COLO829 (cell line): ENCODE measurements at regions not wholly inside any gene's neighbourhood (a gene's known extent, or its start where the extent isn't known, plus 50 kb on each side); places are given as distances from the start of the nearest gene placed in this dataset.
A peak's percentile ranks its signal among the peaks of the same experiment; 100 is the strongest.

ENCODE experiments used
- DNase-seq: peaks from one replicate; pipeline ENCODE4 v3.0.0; 2012; ENCODE audit warnings: low spot score

DNA sequence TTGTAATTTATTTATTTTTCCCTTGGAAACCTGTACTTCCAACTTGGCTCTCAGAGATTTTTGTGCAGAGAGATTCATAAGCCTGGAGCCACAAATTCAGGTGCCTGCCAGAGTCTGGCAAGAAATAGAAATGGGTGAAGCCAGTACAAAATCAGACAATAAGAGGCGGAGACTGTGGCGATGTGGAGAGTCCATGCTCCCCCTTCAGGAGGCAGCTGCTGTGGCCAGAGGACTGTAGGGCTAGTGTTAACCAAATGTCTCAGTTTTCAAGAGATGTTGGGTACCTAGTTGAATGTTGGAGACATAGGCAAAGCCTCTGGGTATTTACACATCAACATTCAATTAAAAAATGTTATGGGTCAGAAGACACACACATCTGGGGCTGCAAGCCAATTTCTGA, 208.6 kb downstream of the PSAT1 start:
- DNase-seq = no peak

DNA sequence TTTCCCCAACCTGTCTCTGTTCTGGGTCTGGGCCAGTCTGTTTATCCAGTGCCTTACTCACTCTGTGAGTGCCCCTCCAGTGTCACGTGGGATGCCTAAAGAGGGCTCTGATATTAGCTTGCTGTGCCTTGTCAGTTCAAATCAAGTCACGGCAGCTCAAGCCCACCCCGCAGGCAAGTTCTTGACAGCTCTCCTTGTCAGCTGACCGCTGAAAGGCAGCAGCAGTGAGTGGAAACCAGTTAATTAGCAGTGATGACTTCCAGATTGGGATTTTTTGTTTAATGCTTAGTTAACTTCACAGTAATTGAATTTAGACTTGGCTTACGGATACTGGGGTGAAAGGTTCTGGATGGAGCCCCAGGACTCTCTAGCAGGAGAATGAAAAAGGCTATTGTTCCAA, 210.1 kb downstream of the PSAT1 start:
- DNase-seq = no peak

DNA sequence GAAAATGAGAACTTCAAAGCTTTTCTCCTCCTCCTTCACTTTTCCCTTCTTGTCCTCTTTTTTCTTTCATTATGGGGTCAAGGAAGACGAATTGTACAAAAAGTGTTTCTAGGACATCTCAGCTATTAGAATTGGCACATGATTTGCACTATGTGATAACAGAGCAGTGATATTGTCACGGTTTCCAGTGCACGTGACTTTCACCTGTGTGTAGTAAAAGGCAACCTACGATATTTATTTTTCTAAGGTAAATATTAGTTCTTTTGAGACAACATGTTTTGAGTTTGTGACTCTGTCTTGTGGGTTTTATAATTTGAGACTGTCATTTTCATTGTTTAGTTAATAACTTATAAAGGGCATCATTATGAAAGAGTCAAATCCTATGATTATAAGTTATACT, 213.1 kb downstream of the PSAT1 start:
- DNase-seq = no peak

- DNase-seq = no peak
Observed at GRCh38 chr9:78515108-78515507, 218.2 kb downstream of the PSAT1 start.

DNA sequence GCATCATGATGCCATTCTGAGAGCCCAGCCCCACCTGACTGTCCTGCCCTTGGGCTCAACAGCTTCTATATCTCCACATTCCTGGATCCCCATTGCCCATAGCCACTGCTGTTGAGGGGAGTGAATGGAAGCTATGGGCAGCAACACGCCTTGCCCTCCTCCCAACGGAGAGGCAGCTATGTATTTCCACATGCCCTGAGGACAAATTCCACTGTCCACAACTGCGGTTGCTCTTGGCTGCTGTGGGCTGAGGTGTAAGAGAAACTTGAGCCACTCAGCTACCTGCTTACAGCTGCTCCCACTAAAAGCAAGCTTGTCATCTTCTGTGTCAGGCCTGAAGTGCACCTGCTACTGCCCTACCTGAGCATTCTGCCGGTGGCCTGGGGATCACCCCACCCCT, 222.9 kb downstream of the PSAT1 start:
- no peak for DNase-seq

DNA sequence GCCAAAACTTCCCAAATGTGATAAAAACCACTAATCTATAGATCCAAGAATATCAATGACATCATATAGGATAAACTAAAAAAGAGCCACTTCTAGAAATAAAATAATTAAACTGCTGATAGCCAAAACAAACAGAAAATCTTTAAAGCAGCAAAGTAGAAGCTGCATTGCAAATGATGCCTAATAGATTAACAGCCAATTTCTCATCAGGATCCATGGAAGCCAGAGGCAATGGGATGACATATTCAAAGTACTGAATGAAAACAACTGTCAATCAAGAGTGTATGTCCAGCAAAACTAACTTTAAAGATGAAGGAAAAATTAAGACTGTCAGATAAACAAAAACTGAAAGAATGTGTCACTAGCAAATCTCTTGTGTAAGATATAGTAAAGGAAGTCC, 224.8 kb downstream of the PSAT1 start:
- DNase-seq = no peak

DNA sequence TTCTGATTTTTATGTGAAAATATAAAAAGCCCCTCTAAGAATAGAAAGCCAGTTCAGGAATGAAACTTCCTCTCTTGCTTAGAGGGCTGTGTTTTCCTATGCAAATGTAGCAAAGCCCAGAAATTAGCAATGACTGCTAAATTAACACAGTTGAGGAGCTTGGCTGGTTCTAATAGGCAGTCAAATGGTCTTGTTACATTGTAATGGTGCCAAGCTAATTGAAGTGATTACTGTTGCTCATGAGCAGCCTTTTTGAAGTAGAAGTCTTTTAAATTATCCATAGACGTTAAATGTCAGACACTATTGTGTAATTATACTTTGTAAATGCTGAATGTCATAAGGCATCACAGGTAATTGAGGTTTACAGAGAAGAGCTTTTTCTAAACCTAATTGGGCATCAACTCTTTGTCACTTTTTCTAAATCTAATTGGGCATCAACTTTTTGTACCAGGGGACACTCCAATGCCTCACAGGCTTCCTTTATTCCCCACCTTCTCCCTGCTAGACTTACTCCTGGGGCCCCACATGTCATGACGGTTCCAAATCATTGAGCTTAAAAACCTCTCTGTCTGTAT, 229.1 kb downstream of the PSAT1 start:
- DNase-seq = no peak

GRCh38 chr9:78533500-78533899, 236.6 kb downstream of the PSAT1 start:
- DNase-seq = no peak

DNA sequence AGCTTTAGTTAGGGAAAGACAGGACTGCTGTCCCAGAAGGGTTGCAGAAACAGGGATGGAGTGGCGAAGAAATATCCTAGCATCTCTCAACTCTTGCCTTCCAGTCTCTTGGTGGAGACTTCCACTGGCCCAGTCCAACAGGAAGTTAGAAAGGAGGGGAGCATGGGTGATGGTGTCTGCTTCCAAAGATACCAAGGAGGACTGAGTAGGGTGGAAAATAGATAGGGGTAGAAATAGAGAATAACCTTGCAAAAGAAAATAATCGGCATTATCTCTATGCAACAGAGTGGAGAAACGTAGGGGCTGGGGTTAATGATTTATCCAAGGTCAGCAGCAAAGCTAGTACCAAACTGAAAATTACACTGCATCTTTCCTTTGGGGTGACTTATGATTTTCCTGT, 242.3 kb downstream of the PSAT1 start:
- no peak for DNase-seq

- peak; percentile 74 for DNase-seq
Observed at GRCh38 chr9:78539904-78540303, 243.0 kb downstream of the PSAT1 start.

DNA sequence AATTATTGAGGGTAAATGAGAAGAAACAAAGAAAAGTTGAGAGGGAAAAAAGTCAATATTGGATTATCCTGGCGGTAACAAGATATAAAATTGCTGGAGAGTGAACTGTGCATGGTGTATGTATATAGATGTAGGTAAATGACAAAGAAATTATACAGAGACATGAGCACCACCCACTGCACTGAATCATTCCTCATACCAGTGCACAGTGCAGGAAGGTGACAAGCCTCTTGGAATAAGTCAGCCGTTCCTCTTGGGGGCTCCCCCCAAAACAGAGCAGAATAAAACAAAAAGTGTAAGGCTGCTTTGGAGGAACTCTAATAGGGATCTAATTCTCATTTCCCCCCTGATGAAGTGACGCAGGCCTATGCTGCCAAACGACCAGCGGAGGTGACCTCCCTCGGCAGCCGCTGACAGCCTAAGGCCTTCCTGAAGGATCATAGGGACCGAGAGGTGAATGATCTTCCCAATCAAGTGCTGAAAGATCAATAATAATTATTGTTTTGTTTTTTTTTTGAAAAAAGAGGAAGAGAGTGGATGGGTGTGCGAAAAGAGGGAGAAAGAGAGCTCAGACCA, 245.0 kb downstream of the PSAT1 start:
- DNase-seq = no peak

DNA sequence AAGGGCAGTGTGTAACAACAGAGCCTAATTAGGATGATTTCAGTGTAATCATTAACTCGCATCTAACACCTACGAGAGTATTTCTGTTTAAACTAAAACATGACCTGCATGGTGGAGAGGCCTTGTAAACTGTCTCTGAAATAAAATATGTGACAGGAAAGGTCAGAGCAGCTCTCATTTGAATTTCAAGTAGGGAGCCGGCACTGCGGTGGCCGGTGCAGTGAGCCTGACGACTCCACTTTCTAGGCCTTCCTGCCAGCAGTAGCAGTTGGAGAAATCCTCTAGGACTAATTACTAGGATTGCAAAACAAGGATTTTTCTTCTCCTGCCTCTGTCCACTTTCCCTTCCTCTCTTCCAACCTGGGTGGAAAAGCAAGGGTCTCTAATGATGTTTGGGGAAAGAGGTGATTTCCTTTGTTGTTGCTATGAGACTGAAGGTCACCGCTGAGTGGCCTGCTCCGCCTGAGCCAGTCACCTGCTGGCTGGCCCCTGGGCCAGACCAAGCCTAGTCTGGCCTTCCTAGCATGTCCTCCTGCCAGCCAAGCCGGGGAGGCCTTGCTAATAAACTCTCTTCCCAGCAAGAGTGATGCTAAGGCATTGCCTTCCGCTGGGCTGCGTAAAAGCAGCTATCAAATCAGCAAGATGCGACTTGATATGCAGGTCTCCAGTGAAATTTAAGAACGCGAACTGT, 245.7 kb downstream of the PSAT1 start:
- DNase-seq = no peak

DNA sequence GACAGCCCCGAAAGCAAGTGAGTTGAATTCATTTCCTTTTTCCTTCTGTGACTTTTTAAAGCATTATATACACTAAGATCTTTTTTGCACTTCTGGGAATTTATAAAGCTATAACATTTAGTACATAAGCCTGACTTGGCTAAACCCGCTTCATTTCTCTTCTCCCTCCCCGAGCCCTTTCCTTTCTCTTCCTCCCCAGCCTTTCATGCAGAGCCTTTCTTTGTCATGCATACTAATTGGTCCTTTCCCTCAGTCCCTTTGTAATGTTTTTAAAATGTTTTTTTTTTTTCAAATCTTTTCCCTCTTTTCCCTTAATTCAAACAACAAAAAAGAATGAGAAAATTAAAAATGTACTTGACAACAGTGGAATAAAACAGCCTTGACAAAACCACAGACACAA, 246.4 kb downstream of the PSAT1 start:
- DNase-seq = no peak

GRCh38 chr9:78544230-78544629, 247.3 kb downstream of the PSAT1 start:
- no peak for DNase-seq

GRCh38 chr9:78547831-78548230, 250.9 kb downstream of the PSAT1 start:
- no peak for DNase-seq

DNA sequence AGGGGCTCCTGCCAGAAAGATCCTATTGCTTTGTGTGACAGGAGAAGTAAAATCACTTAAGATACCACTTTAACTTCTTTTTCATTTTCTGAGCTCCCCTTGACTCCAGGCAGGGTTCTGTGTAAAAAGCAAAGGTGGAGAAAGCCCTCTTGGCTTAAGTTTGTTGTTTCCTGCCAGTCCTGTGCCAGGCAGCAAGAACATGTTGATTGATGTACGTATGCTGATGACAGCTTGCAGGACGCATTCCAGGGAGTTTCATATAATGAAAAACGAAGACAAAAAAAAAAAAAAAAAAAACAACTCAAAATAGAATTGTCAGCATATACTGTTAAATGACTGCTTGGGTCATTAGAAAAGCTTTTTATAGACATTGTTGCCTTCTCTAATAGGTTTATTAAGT, 251.7 kb downstream of the PSAT1 start:
- no peak for DNase-seq

DNA sequence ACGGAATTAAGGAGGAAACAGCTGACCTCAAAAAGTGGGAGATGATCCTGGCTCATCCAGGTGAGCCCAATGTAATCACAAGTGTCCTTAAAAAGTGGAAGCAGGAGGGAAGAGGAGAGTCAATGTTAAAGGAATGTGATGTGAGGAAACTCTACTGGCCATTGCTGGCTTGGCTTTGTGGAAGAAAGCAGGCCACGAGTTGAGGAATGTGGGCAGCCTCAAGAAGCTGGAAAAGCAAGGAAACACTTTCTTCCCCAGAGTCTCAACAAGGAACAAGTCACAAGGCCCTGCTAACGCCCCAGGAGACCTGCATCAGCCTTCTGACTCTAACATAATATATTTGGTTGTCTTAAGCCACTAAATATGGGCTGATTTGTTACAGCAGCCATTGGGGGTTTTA, 252.8 kb downstream of the PSAT1 start:
- DNase-seq = no peak

- DNase-seq = peak; percentile 99
Observed at GRCh38 chr9:78552802-78553201, 255.9 kb downstream of the PSAT1 start.

DNA sequence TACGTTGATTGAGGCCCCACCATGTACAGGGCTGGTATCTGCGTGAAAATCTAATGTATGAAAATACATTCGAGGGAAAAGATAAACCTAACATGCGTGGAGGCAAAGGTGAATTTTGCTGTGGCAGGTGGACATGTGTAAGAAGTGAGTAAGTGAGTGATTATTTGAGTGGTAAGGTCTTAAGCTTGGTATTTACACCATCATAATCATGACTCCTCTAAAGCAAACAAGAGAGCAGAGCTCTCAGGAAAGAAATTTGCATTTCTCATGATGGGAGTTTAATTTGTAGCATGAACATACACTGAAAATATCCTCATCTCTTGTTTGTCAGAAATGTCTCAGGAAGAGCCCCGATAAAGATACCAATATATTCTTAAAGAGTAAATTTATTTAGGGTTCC, 260.6 kb downstream of the PSAT1 start:
- DNase-seq = no peak

DNA sequence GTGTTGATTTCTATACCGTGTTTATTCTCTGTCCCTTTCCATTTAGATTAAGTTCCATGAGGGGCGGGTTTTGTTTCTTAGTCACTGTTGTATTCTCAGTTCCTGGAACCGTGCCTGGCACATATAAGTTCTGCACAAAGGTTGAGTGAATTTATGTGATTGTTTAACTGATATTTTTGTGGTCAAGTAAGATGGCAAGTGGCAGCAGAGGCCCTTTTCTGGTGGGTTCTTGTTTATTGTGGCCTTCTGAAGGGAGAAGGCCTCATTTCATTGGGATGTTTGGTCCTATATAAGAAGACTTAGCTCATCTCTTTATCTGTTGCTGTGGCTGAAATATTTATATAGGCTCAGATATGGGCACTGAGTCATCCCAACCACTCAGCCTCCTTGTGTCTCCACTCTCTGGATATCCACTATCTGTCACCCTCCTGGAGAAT, 262.5 kb downstream of the PSAT1 start:
- no peak for DNase-seq

DNA sequence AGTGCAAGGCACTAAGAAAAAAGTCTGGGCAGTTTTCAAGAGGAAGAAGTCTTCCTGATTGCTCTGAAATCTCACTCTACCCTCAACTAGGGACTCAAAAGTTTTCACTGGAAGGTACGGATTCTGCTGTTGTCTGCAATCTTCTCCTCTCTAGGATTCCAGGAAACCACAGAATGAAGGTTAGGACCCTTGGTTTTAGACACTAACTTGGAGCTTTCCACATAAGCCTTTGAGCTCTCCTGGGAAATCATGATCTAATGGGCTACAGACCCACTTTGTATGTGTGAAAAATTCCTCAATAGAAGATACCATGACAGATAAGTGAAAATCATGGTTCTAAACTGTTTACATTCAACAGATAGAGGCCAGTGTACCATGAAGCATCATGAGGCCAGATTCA, 265.1 kb downstream of the PSAT1 start:
- DNase-seq = no peak

DNA sequence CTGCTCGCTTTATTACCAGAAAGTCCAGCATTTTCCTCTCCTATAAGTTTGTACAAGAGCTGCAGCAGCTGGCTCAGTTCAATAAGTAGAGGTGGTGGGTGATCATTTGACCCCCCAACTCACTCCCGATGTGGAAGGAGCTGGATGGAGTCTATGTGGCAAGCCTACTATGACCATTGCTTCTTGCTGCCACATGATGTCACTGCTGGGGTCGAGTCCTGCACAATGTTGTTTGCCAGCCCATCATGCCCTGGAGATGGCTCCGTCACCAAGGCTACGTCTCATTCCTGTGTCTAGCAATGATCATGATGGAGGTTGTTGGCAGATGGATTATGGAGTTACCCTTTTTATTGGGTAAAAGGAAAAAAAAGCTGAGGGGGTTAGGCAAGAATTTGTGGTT, 266.3 kb downstream of the PSAT1 start:
- no peak for DNase-seq

DNA sequence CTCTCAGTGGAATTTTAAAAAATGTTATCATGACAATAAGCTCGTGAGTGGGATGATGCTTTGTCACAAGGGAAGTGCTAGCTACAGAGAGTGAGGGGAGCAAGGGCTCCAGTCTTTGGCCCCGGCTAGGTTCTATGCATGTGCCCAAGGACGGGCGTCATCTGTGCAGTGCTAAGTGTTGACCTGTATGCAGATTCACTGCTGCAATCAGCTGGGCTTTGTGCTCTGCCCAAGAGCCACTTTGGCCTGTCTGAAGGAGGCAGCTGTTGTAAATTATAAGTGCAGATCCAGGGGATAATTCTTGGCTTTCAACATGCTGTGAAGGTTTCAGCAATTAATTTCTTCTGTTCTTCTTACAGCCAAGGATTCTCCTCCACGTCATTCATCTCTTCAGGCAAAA, 268.6 kb downstream of the PSAT1 start:
- no peak for DNase-seq

GRCh38 chr9:78566521-78566920, 269.6 kb downstream of the PSAT1 start:
- no peak for DNase-seq
